SU-DHL-6 (cell line): ENCODE measurements at regions not wholly inside any gene's neighbourhood (a gene's known extent, or its start where the extent isn't known, plus 50 kb on each side); places are given as distances from the start of the nearest gene placed in this dataset.

Experiments
- EZH2phosphoT487 ChIP-seq: fragments of 200-600 bp; sonication (generic), shearing (Covaris generic); conservative IDR thresholded peaks from 2 replicates; pipeline ENCODE4 v1.6.1; 2018; ENCODE audit warnings: mild to moderate bottlenecking, antibody characterized with exemption, low read length, moderate library complexity, mixed read lengths
- TF ChIP-seq, protein P1 (sequence below): fragments of 200-600 bp; sonication (generic); IDR thresholded peaks from one replicate; pipeline ENCODE4 v1.5.1; 2017; ENCODE audit warnings: antibody characterized with exemption, mild to moderate bottlenecking, low read length, moderate library complexity; ENCODE audit not compliant: insufficient read depth, poor library complexity, severe bottlenecking

DNA sequence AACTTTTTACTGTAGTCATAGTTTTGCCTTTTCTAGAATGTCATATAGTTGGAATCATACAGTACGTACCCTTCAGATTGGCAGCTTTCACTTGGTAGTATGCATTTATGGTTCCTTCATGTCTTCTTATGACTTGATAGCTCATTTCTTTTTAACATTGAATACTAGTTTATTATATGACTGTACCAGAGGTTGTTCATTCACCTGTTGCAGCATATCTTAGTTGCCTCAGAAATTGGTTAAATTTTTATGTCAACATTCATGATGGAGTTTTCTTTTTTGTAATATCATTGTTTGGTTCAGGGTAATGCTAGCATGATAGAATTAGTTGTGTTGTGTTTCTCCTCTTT lies 94.8 kb upstream of the CDK13 start:
- TF ChIP-seq, protein P1, sequence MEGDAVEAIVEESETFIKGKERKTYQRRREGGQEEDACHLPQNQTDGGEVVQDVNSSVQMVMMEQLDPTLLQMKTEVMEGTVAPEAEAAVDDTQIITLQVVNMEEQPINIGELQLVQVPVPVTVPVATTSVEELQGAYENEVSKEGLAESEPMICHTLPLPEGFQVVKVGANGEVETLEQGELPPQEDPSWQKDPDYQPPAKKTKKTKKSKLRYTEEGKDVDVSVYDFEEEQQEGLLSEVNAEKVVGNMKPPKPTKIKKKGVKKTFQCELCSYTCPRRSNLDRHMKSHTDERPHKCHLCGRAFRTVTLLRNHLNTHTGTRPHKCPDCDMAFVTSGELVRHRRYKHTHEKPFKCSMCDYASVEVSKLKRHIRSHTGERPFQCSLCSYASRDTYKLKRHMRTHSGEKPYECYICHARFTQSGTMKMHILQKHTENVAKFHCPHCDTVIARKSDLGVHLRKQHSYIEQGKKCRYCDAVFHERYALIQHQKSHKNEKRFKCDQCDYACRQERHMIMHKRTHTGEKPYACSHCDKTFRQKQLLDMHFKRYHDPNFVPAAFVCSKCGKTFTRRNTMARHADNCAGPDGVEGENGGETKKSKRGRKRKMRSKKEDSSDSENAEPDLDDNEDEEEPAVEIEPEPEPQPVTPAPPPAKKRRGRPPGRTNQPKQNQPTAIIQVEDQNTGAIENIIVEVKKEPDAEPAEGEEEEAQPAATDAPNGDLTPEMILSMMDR: no peak
- no peak for TF ChIP-seq EZH2phosphoT487
